ENCODE measurements at regions not wholly inside any gene's neighbourhood (a gene's known extent, or its start where the extent isn't known, plus 50 kb on each side); places are given as distances from the start of the nearest gene placed in this dataset.

DNA sequence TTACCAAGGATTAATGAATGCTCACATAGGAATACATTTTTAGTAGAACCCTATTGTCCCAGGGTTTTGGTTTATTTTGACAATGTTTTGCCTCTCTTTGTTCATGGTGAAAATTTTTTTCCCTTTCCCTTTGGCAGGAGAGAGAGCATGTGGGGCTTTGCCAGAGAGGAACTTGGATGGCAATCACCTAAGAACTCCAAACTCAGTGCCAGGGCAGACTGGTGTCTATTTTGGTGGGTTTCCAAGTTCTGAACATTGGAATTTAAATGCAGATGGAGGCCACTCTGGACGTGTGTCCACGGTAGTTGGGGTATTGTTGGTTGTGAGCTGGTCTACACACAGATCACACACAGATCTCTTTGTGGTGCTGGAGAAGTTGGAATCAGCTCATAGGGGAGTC lies 2091.1 kb upstream of the PIK3C3 start:
- TF ChIP-seq, protein P1, sequence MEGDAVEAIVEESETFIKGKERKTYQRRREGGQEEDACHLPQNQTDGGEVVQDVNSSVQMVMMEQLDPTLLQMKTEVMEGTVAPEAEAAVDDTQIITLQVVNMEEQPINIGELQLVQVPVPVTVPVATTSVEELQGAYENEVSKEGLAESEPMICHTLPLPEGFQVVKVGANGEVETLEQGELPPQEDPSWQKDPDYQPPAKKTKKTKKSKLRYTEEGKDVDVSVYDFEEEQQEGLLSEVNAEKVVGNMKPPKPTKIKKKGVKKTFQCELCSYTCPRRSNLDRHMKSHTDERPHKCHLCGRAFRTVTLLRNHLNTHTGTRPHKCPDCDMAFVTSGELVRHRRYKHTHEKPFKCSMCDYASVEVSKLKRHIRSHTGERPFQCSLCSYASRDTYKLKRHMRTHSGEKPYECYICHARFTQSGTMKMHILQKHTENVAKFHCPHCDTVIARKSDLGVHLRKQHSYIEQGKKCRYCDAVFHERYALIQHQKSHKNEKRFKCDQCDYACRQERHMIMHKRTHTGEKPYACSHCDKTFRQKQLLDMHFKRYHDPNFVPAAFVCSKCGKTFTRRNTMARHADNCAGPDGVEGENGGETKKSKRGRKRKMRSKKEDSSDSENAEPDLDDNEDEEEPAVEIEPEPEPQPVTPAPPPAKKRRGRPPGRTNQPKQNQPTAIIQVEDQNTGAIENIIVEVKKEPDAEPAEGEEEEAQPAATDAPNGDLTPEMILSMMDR (conservative IDR thresholded peaks at IDR 0.05; ENCODE audit: low read depth in 2 of 2) = no peak
- TF ChIP-seq, protein P2, sequence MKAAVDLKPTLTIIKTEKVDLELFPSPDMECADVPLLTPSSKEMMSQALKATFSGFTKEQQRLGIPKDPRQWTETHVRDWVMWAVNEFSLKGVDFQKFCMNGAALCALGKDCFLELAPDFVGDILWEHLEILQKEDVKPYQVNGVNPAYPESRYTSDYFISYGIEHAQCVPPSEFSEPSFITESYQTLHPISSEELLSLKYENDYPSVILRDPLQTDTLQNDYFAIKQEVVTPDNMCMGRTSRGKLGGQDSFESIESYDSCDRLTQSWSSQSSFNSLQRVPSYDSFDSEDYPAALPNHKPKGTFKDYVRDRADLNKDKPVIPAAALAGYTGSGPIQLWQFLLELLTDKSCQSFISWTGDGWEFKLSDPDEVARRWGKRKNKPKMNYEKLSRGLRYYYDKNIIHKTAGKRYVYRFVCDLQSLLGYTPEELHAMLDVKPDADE (IDR thresholded peaks at IDR 0.05) = no peak
- no peak for TF ChIP-seq EZH2 (IDR thresholded peaks at IDR 0.05; ENCODE audit: low read depth, unreplicated experiment)
- no peak for TF ChIP-seq EZH2phosphoT487 (IDR thresholded peaks at IDR 0.05; ENCODE audit: unreplicated experiment)
- TF ChIP-seq JUNB (IDR thresholded peaks at IDR 0.05; ENCODE audit: unreplicated experiment) = no peak
- TF ChIP-seq, protein P3, sequence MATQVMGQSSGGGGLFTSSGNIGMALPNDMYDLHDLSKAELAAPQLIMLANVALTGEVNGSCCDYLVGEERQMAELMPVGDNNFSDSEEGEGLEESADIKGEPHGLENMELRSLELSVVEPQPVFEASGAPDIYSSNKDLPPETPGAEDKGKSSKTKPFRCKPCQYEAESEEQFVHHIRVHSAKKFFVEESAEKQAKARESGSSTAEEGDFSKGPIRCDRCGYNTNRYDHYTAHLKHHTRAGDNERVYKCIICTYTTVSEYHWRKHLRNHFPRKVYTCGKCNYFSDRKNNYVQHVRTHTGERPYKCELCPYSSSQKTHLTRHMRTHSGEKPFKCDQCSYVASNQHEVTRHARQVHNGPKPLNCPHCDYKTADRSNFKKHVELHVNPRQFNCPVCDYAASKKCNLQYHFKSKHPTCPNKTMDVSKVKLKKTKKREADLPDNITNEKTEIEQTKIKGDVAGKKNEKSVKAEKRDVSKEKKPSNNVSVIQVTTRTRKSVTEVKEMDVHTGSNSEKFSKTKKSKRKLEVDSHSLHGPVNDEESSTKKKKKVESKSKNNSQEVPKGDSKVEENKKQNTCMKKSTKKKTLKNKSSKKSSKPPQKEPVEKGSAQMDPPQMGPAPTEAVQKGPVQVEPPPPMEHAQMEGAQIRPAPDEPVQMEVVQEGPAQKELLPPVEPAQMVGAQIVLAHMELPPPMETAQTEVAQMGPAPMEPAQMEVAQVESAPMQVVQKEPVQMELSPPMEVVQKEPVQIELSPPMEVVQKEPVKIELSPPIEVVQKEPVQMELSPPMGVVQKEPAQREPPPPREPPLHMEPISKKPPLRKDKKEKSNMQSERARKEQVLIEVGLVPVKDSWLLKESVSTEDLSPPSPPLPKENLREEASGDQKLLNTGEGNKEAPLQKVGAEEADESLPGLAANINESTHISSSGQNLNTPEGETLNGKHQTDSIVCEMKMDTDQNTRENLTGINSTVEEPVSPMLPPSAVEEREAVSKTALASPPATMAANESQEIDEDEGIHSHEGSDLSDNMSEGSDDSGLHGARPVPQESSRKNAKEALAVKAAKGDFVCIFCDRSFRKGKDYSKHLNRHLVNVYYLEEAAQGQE (IDR thresholded peaks at IDR 0.05; ENCODE audit: unreplicated experiment) = no peak
- TF ChIP-seq STAT1 (IDR thresholded peaks at IDR 0.05; ENCODE audit: unreplicated experiment) = no peak
- no peak for TF ChIP-seq POLR2AphosphoS5 (IDR thresholded peaks at IDR 0.05; ENCODE audit: low read depth)
- no peak for TF ChIP-seq NANOG (IDR thresholded peaks at IDR 0.05; ENCODE audit: borderline replicate concordance)
- TF ChIP-seq ZNF331 (CRISPR knock-in tag; IDR thresholded peaks at IDR 0.05; ENCODE audit: low read depth) = no peak
- TF ChIP-seq ZNF114 (CRISPR knock-in tag; IDR thresholded peaks at IDR 0.05) = no peak

Data from GM23338 (cell line).